ENCODE measurements at regions not wholly inside any gene's neighbourhood (a gene's known extent, or its start where the extent isn't known, plus 50 kb on each side); places are given as distances from the start of the nearest gene placed in this dataset.

DNA sequence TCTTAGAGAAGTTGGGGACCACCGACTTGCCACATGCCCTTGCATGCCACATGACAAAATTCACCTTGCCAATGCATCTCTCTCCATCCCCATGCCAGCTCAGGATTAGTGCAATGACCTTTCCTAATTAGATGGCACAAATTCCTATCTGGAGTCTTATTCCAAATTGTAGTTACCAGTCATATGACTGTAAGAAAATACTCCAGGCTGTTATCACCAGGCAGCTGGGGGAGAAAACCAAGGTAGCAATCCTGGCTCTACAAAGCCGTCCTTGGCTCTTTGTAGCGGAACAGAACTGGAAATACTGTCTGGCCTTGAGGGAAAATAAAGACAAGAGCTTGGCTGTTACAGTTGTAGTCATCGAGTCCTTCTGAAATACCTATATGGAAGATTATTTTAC lies 208.5 kb upstream of the DIO2 start:
- TF ChIP-seq, protein P1, sequence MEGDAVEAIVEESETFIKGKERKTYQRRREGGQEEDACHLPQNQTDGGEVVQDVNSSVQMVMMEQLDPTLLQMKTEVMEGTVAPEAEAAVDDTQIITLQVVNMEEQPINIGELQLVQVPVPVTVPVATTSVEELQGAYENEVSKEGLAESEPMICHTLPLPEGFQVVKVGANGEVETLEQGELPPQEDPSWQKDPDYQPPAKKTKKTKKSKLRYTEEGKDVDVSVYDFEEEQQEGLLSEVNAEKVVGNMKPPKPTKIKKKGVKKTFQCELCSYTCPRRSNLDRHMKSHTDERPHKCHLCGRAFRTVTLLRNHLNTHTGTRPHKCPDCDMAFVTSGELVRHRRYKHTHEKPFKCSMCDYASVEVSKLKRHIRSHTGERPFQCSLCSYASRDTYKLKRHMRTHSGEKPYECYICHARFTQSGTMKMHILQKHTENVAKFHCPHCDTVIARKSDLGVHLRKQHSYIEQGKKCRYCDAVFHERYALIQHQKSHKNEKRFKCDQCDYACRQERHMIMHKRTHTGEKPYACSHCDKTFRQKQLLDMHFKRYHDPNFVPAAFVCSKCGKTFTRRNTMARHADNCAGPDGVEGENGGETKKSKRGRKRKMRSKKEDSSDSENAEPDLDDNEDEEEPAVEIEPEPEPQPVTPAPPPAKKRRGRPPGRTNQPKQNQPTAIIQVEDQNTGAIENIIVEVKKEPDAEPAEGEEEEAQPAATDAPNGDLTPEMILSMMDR (IDR thresholded peaks at IDR 0.05), result no peak
- TF ChIP-seq MXI1 (IDR thresholded peaks at IDR 0.05; ENCODE audit: low read depth, low read length) (no peak), RFX5 (IDR thresholded peaks at IDR 0.05; ENCODE audit: low read length) (no peak), GATA2 (CRISPR knock-in tag; IDR thresholded peaks at IDR 0.05) (no peak), POLR2AphosphoS5 (IDR thresholded peaks at IDR 0.05; ENCODE audit: low read depth, low read length) (no peak), EZH2phosphoT487 (IDR thresholded peaks at IDR 0.05; ENCODE audit: borderline replicate concordance, low read depth) (no peak)
- TF ChIP-seq, protein P2, sequence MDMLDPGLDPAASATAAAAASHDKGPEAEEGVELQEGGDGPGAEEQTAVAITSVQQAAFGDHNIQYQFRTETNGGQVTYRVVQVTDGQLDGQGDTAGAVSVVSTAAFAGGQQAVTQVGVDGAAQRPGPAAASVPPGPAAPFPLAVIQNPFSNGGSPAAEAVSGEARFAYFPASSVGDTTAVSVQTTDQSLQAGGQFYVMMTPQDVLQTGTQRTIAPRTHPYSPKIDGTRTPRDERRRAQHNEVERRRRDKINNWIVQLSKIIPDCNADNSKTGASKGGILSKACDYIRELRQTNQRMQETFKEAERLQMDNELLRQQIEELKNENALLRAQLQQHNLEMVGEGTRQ (IDR thresholded peaks at IDR 0.05; ENCODE audit: borderline replicate concordance, low read depth, low read length), result no peak
